Natural killer cell (primary cell): ENCODE measurements at regions not wholly inside any gene's neighbourhood (a gene's known extent, or its start where the extent isn't known, plus 50 kb on each side); places are given as distances from the start of the nearest gene placed in this dataset.

Experiments used
- ATAC-seq, 3 donors: fragments of 150-1000 bp in 2 of 3; fragments of 200-7000 bp in 1 of 3; cut with Tn5 transposase; 1 replicate in 1 of 3; 2 replicates in 2 of 3; pipeline ENCODE4 v1.10.0; 2021; ENCODE audit warnings: mild to moderate bottlenecking in 2 of 3, moderate library complexity in 2 of 3
- DNase-seq, 2 donors: peaks; one replicate each; pipeline versions ENCODE4 v3.0.0 to v3.0.0-alpha.2; 2013 to 2021; ENCODE audit warnings: mixed read lengths in 1 of 2
- H3K27ac ChIP-seq: one replicate; pipeline ENCODE4 v1.5.1; 2013; ENCODE audit warnings: mild to moderate bottlenecking, low read length
- H3K27me3 ChIP-seq: one replicate; pipeline ENCODE4 v1.6.1; 2013; ENCODE audit warnings: low read length; ENCODE audit not compliant: control insufficient read depth, insufficient read depth
- H3K36me3 ChIP-seq: one replicate; pipeline ENCODE4 v1.6.1; 2013; ENCODE audit warnings: low read length; ENCODE audit not compliant: control insufficient read depth, insufficient read depth
- H3K4me1 ChIP-seq: one replicate; pipeline ENCODE4 v1.6.1; 2013; ENCODE audit warnings: low read length; ENCODE audit not compliant: control insufficient read depth, insufficient read depth
- H3K4me3 ChIP-seq: one replicate; pipeline ENCODE4 v1.5.1; 2013; ENCODE audit warnings: low read length
- H3K9me3 ChIP-seq: one replicate; pipeline ENCODE4 v1.6.1; 2013; ENCODE audit warnings: low read length; ENCODE audit not compliant: control insufficient read depth, insufficient read depth
- H3K27ac Mint-ChIP-seq, 2 donors: one replicate each; pipeline ENCODE4 v1.8.0; 2022; ENCODE audit warnings: mild to moderate bottlenecking in 2 of 2, mixed read lengths in 2 of 2, moderate library complexity in 1 of 2
- H3K27me3 Mint-ChIP-seq, 2 donors: one replicate each; pipeline ENCODE4 v1.8.0; 2022; ENCODE audit warnings: low read depth in 2 of 2, mixed read lengths in 2 of 2
- H3K36me3 Mint-ChIP-seq: one replicate; pipeline ENCODE4 v1.8.0; 2022; ENCODE audit warnings: mixed read lengths
- H3K4me1 Mint-ChIP-seq, 2 donors: one replicate each; pipeline ENCODE4 v1.8.0; 2022; ENCODE audit warnings: mixed read lengths in 2 of 2
- H3K4me3 Mint-ChIP-seq: one replicate; pipeline ENCODE4 v1.8.0; 2022; ENCODE audit warnings: mild to moderate bottlenecking, moderate library complexity, mixed read lengths
- H3K9me3 Mint-ChIP-seq, 2 donors: one replicate each; pipeline ENCODE4 v1.8.0; 2022; ENCODE audit warnings: mixed read lengths in 2 of 2
- CTCF ChIP-seq: fragments of 200-600 bp; IDR thresholded peaks from one replicate; pipeline ENCODE4 v1.8.0; 2022; ENCODE audit warnings: antibody characterized with exemption
- WGBS: methylation state at CpG from one replicate; pipeline ENCODE4 v1.1.7; 2013; ENCODE audit warnings: missing lambda C conversion rate; ENCODE audit not compliant: insufficient coverage; 5-methylcytosine and 5-hydroxymethylcytosine counted together
- intact Hi-C: fragments of 100-400 bp; cut with micrococcal nuclease; formaldehyde crosslinking; loops from one replicate; pipeline ENCODE4 v1.14.2; 2022

- no peak overlapping the region for H3K4me3 Mint-ChIP-seq
- H3K4me1 Mint-ChIP-seq: peaks cover 0 to 7% of the 10 kb centered on the region in 2 donors
- no peak for ATAC-seq
- no peaks in the 10 kb centered on the region for H3K36me3 ChIP-seq
- H3K9me3 ChIP-seq: no peaks in the 10 kb centered on the region
- no peak for DNase-seq
- H3K36me3 Mint-ChIP-seq: no peaks in the 10 kb centered on the region
- WGBS: 86% methylated on average over 6 of the region's 6 CpGs
- no peak overlapping the region for H3K27ac Mint-ChIP-seq
- H3K27me3 Mint-ChIP-seq: peaks cover 15 to 41% of the 10 kb centered on the region in 2 donors
- no peak for TF ChIP-seq CTCF
- intact Hi-C loops: no loop called here
- no peak overlapping the region for H3K27ac ChIP-seq
- no peaks in the 10 kb centered on the region for H3K4me1 ChIP-seq
- no peaks in the 10 kb centered on the region for H3K27me3 ChIP-seq
- H3K9me3 Mint-ChIP-seq: no peaks in the 10 kb centered on the region
- no peak overlapping the region for H3K4me3 ChIP-seq
Measured at GRCh38 chr20:61133611-61134010, 118.5 kb upstream of the CDH4 start.

GRCh38 chr20:61134296-61135030 is 117.6 kb upstream of the CDH4 start:
- no peaks in the 10 kb centered on the region for H3K36me3 ChIP-seq
- Mint-ChIP-seq H3K36me3 (no peaks in the 10 kb centered on the region), H3K9me3 (no peaks in the 10 kb centered on the region), H3K4me3 (no peak overlapping the region), H3K27me3 (peaks cover 11 to 49% of the 10 kb centered on the region in 2 donors), H3K27ac (no peak overlapping the region), H3K4me1 (peaks cover 0 to 3% of the 10 kb centered on the region in 2 donors)
- no peak for DNase-seq
- no peak overlapping the region for H3K27ac ChIP-seq
- no peaks in the 10 kb centered on the region for H3K9me3 ChIP-seq
- ATAC-seq: no peak
- no peaks in the 10 kb centered on the region for H3K27me3 ChIP-seq
- WGBS: 42% methylated on average over 7 of the region's 9 CpGs
- no peak overlapping the region for H3K4me3 ChIP-seq
- intact Hi-C loops: no loop called here
- TF ChIP-seq CTCF: no peak
- no peaks in the 10 kb centered on the region for H3K4me1 ChIP-seq

GRCh38 chr20:61135266-61135665 is 116.8 kb upstream of the CDH4 start:
- no peak overlapping the region for H3K4me3 ChIP-seq
- H3K36me3 ChIP-seq: no peaks in the 10 kb centered on the region
- DNase-seq: no peak
- TF ChIP-seq CTCF: no peak
- 73% methylated on average over 11 of the region's 11 CpGs for WGBS
- ATAC-seq: no peak
- intact Hi-C loops: no loop called here
- no peaks in the 10 kb centered on the region for H3K9me3 Mint-ChIP-seq
- H3K4me1 Mint-ChIP-seq: no peaks in the 10 kb centered on the region
- no peak overlapping the region for H3K27ac ChIP-seq
- H3K27me3 Mint-ChIP-seq: peaks cover 9 to 43% of the 10 kb centered on the region in 2 donors
- no peaks in the 10 kb centered on the region for H3K27me3 ChIP-seq
- no peak overlapping the region for H3K27ac Mint-ChIP-seq
- no peaks in the 10 kb centered on the region for H3K9me3 ChIP-seq
- H3K4me1 ChIP-seq: no peaks in the 10 kb centered on the region
- no peak overlapping the region for H3K4me3 Mint-ChIP-seq
- H3K36me3 Mint-ChIP-seq: no peaks in the 10 kb centered on the region

GRCh38 chr20:61135968-61136367 is 116.1 kb upstream of the CDH4 start:
- WGBS: 36% methylated on average over 15 of the region's 15 CpGs
- no peak overlapping the region for H3K4me3 ChIP-seq
- no peaks in the 10 kb centered on the region for H3K36me3 Mint-ChIP-seq
- no peak overlapping the region for H3K27ac Mint-ChIP-seq
- intact Hi-C loops: no loop called here
- no peak overlapping the region for H3K4me3 Mint-ChIP-seq
- no peaks in the 10 kb centered on the region for H3K27me3 ChIP-seq
- no peaks in the 10 kb centered on the region for H3K4me1 Mint-ChIP-seq
- ATAC-seq (no peak), DNase-seq (no peak)
- no peaks in the 10 kb centered on the region for H3K9me3 ChIP-seq
- H3K4me1 ChIP-seq: no peaks in the 10 kb centered on the region
- no peak for TF ChIP-seq CTCF
- H3K27ac ChIP-seq: no peak overlapping the region
- H3K36me3 ChIP-seq: no peaks in the 10 kb centered on the region
- peaks cover 12 to 36% of the 10 kb centered on the region in 2 donors for H3K27me3 Mint-ChIP-seq
- no peaks in the 10 kb centered on the region for H3K9me3 Mint-ChIP-seq
